ENCODE measurements at regions not wholly inside any gene's neighbourhood (a gene's known extent, or its start where the extent isn't known, plus 50 kb on each side); places are given as distances from the start of the nearest gene placed in this dataset.
A peak's percentile ranks its signal among the peaks of the same experiment; 100 is the strongest.

DNA sequence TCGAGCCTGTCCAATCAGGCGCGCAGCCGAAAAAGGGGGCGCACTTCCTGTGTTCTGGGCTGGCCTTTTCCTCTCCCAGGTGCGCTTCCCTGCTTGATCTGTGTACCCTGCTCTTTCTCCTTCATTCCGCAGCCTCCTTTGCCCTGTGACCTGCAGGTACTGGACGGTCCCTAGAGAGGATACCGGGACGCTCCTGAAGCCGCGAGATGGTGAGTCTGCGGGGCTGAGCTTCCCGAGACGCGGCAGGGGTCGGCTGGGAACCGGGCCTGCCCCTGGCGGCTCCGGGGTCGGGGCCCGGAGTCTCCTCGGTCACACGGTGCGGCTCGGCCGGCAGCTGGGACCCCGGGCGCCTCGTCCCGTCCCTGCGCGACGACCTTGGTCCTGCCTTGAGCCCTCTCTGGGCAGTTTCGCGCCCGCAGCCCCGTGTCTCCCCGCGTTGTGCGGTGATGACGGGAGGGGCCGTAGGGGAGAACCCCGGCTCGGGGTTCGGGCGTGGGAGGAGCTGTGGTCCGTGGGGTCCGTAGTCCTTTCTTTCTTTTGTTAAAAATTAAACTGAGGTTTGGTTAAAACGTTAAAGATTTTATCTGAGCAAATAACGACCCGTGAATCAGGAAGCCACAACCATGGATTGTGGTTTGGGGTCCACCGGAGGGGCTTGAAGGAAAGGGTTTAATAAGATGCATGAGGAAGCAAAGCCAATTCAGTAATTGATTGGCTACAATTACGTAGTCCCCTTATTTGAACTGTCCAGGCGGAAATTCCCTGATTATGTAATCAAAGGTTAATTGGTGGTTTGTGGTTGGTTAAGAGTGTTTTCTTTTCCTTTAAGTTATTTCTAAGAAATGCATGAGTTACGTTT is 172.8 kb upstream of the ZNF267 start (continued):
- TF ChIP-seq, protein P1, sequence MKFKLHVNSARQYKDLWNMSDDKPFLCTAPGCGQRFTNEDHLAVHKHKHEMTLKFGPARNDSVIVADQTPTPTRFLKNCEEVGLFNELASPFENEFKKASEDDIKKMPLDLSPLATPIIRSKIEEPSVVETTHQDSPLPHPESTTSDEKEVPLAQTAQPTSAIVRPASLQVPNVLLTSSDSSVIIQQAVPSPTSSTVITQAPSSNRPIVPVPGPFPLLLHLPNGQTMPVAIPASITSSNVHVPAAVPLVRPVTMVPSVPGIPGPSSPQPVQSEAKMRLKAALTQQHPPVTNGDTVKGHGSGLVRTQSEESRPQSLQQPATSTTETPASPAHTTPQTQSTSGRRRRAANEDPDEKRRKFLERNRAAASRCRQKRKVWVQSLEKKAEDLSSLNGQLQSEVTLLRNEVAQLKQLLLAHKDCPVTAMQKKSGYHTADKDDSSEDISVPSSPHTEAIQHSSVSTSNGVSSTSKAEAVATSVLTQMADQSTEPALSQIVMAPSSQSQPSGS (IDR thresholded peaks at IDR 0.05; ENCODE audit: low read length): no peak
- TF ChIP-seq CBX5 (IDR thresholded peaks at IDR 0.05; ENCODE audit: low read depth, low read length) (no peak), GABPA (IDR thresholded peaks at IDR 0.05; ENCODE audit: borderline replicate concordance, insufficient read depth, low read length) (peak; percentile 73; the same call in 1 of the 2 replicates), HDAC2 (IDR thresholded peaks at IDR 0.05; ENCODE audit: borderline replicate concordance in 1 of 2, low read depth in 2 of 2, low read length in 2 of 2) (no peak), POLR2AphosphoS5 (IDR thresholded peaks at IDR 0.05; ENCODE audit: low read depth, low read length) (peak; percentile 71; the same call in 1 of the 2 replicates), GTF2F1 (IDR thresholded peaks at IDR 0.05; ENCODE audit: borderline replicate concordance, low read depth, low read length) (no peak), FOSL1 (IDR thresholded peaks at IDR 0.05; ENCODE audit: insufficient read depth, low read depth, low read length) (no peak)
